Right kidney (tissue), 1 donor: ENCODE measurements at regions not wholly inside any gene's neighbourhood (a gene's known extent, or its start where the extent isn't known, plus 50 kb on each side); places are given as distances from the start of the nearest gene placed in this dataset.

Experiments
- DNase-seq: peaks from one replicate; pipeline ENCODE4 v3.0.0-alpha.2; 2016

DNA sequence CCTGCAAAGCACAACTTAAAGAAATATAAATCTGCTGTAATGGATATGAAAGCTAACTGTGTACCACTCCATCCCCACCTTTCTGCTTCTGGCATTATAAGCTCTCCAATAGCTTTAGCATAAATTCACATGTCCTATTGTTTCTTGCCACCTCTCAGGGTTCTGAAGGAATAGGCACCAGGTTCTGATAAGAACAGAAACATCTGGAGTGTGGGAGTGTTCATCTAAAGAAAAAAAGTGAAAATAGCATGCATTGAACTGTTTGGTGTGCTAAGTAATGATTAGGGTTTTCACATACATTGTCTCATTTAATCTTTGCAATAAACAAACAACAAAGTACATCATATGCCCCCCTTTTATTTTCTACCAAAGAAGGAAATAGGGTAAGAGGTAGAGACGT, 72.3 kb downstream of the FAM76B start:
- no peak for DNase-seq

DNA sequence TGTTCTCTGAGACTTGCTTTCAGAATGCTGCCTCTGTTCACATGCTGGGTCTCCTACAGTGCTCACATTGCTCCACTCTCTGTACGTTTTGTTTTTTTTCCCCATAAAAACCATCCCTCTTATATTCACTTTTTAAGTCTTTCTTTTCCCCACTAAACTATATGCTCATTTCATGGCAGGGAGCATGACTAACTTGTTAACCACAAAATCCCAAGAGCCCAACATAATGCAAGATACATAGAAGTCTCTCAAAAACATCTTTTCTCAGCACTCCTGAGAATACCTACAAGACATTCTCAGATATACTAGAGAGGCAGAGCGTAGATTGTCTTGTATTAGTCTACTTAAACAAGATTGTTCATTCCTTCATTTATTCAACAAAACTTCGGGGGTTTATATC, 73.3 kb downstream of the FAM76B start:
- no peak for DNase-seq

DNA sequence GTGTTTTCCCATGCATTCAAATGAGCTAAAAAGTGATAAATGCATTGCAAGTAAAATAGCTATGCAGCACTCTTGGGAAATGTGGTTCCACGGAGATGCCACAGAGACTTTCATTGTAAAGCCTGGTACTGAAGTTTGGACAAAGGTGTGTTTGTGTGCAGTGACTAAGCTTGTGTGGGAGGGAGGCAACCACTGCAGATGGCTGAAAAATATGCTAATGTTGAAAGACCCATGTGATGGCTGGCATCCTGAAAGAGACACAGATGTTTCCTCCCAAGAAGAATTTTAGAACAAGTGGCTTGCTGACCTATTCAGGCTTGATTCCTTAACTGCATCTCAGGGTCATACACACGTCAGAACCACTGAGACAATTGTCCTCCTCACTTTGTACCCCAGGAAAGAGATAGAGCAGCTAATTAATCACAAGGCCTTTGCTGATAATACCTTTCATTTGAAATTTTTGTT, 73.8 kb downstream of the FAM76B start:
- no peak for DNase-seq

DNA sequence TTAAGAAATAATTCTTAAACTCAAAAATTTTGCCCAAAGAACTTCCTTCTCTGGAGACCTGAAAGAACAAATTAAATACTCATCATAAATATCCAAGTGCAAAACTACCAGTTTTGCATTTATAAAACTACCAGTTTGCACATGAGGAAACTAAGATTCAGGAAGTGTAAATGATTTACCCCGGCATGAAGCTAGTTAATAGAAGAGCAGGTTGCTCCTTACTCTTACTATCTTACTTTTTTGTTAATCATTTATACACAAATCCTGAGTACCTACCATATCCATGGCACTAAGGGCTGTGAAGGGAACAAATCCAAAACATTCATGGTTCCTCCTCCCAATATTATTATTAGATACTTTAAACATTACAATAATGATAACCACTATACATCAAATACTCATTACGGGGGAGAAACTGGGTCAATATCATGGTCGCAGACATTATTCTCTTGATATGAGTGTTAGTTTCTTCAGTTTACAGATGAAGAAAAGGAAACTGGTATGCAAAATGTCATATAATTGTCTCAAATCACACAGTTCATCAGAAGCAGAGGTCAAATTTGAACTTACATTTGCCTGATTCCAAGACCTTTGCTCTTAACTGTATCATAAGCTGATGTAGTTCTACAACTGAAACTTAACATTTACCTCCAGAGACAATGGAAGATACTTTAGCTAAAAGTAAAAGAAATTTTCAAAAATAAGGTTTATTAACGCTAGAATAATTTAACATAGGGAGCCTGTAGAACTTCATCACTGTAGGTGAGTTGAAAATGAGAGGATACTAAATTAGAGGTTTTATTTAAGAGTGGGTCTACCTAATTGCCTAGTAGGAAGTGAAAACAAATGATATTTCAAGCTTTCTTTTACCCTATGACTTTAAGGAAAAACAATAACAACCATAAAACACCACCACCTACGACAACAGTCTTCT, 74.5 kb downstream of the FAM76B start:
- no peak for DNase-seq

DNA sequence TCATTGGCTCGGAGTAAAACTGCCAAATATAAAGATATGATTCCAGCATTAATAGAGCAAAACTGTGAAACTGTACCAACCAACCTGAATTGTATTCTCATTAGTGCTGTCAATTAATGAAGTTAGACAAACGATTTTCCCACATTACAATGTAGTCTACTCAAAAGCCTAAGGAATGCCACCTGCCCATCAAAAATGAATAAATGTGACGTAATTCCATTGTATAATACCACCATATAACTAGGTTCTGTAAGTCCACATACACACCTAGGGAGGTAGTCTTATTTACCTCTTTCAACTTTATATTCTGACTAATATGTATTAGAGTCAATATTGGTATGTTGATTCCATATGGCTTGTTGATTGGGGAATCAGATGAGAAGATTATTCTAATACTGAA, 76.2 kb downstream of the FAM76B start:
- no peak for DNase-seq

DNA sequence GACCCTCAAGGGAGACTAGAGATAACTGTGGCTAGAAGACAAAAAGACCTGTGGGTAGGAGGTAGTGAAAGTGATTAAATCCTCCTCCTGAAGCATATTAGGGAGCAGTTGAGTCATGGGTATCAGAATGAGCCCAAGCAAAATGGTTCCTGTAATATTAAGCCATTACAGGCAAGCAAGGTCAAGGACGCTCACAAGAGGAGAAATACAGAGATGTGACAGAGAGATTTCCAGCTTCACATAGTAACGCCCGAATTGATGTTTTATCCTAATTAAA, 77.7 kb downstream of the FAM76B start:
- no peak for DNase-seq

DNA sequence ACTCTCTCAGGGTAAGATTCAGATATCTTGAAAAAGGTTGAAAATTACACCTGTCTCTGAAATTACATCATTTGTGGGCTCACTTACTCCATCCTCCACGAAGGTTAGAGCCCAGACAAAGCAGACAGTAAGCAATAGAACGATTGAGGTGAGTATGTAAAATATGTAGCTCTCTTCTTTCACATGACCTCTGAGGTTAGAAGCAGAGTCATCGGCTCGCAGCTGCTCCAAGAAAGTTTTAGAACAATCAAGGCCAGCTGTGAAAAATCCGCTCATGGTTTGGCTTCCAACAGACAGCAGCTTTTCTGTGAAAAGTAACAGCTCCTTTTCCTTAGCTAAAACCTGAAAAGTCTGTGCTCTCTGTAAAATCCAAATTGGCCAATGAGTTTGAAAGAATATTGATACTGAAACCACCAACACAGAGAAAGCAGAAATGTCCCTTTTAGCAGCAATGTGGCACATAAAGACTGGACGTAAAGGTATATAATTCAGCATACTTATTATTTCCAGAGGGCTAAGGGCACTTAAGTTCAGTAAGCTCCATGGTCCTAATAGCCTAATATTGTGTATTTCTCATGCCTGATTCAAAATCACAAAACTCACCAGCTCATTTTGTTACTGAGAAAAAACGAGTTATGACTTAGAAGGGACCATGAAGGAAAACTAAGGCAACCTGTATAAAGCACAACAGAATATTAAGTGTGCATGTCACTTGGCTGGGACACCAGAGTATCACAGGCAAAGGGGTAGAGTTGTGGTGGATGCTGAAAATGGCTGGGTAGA, 78.2 kb downstream of the FAM76B start:
- DNase-seq = no peak

DNA sequence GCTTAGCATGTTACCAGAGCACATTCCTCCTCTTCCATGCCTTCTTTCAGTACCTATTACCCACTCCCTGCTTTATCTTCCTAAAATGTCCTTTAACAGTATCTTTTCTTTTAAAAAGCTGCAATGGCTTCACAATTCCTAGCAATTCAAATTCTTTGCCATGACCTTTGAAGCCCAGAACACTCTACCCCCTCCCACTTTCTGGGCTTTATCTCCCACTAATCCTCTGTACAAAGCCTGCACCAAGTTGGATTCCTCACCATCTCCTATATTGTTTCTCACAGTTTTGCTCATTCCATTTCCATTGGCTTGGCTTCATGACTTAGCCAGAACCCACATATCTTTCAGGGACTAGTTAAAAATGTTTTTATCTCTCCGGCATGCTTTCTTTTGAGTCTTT, 80.9 kb downstream of the FAM76B start:
- no peak for DNase-seq

DNA sequence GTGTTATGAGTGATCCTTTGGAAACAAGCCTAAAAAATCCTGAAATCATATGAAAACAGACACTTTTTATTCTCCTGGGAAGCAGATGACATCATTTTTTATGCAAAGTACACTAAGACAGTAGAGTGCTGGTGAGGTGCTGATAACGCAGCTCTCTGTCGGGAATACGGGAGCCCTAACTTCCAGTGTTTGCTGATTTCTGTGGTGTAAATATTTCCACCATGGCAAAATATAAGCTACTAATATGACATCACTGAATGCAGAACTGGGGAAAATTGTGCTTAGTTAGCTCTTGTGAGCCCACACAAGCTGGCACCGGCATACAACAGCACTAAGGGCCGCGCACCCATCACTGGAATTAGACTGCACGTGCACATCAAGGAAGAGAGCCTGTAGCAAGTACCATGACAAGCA, 82.6 kb downstream of the FAM76B start:
- DNase-seq = no peak

DNA sequence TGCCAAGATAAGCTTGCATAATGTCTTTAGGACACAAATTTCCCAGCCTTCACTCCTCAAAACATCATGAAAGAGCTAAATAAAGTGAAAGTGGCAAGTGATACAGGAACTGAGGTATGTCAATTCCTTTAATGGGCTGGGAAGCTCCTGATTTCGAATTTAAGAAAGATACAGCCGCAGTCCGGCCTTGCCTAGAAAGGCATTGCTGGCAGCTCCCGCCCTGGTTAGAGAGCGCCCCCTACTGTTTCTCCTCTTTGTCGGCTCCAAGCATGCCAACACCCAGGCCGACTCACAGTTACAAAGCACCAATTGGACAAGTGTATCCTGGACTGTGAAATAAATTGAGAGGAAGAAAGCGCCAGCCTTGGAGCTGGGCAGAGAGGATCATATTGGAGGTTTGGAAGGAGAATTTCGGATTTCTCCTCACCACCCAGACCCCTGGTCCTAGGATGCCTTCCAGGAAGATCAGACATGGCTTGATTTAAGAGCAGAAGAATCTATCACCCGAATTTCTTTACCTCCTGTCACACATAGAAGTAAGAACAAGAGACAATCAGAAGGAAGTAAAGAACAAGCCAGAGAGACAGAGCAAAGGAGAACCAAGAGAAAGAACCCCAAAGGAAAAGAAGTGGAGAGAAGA, 84.0 kb downstream of the FAM76B start:
- peak; percentile 60 for DNase-seq

DNA sequence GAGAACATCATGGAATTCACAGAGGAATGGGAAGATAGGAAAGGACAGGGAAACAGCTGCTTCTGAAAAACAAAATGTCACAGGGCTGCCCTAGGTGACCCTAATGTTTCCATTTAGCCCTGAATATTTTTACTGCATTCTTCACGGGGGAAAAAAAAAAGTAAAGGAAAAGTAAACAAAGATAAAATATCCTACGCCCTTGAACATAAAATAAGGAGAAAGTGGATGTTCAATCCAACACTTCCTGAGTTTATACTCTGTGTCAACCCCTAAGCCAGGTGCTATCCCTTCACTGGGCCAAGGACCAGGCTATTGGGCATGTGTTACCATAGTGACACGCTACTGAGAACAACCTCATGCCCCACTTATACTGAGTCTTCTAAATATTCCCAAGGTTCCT, 84.7 kb downstream of the FAM76B start:
- no peak for DNase-seq

DNA sequence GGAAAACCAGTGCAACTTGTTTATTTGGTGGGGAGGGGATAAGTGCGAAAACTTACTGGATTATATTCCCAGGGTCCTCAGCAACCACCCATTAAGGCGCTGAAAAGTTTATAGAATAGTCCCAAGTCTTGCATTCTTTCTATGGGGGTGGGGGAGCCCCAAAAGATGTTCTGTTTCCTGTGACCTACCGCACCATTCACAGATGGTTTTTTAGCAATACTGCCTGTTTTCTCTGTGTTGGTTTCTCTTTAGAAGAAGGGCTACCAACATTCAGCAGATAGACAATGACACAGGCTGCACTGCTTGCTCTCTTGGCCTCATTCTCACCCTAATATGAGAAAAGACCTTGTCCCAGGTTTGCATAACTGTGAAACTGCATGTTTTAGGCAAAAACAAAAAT, 86.5 kb downstream of the FAM76B start:
- DNase-seq = no peak

DNA sequence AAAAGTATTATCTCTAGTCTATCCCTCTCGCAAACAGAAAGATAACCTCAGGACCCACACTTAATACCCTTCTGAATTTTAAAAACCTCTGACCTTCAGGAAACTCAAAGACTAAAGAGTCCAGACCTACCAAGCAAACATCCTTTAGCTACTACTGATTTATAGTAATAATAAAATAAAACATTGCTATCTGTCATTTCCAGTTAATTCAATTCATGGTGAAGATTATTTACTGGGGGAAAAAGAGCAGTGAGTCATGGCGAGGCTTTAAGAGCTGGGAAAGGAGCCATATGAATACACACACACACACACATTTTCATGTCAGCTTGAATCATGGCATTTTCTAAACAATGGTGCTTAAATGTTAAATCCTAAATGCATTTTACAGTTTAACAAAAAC, 87.1 kb downstream of the FAM76B start:
- DNase-seq = peak; percentile 30

DNA sequence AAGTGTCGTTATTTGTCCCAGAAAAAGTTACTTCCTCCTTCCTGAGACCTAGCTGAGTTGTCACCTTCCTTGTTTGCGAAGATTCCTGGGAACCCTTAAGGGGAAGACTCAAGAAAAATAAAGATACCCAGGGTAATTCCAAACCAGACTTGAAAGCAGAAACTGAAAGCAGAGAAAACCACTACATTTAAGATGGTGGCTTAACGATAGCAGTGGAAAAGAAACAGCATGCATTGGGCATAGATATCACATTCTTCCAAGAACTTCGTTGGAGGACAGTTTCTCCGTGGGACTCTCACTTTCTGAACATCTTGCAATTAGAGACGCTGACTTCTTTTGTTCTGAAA, 89.1 kb downstream of the FAM76B start:
- DNase-seq = no peak

DNA sequence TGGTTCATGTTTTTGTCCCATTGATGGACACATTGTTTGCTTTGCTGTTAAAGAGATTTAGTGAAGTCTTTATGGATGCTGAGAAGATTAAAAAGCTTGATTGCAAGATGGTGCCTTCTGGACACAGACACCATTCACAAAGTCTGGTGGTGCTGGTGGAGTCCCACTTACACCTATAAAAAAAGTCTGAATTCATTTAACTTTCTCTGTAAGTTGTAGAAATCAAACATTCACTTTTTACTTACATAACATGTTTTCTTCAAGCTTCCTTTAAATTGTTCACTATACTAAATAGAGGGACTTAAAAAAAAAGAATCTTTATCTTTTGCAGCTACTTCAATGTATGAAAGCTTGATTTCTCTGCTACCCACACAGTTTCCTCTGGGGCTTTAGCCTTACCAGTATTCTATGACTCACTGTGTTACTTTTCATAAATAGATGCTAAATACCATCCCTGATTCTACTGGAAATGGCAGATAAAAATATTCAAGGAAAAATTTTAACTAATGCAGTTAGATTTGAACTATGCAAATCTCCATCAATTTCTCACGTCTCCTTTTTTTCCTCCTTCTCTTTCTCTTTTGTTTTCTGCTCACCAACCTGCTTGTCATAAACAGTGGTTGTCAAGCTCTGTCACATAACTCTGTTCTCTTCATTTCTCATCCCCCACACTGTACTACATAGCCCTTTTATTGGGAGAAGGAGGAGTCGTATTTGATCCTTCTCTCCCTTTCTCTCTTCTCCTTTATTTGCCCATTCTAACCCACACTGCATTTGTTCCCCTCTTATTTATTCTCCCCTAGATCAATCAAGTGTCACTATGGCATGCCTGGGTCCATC, 89.7 kb downstream of the FAM76B start:
- DNase-seq = no peak

DNA sequence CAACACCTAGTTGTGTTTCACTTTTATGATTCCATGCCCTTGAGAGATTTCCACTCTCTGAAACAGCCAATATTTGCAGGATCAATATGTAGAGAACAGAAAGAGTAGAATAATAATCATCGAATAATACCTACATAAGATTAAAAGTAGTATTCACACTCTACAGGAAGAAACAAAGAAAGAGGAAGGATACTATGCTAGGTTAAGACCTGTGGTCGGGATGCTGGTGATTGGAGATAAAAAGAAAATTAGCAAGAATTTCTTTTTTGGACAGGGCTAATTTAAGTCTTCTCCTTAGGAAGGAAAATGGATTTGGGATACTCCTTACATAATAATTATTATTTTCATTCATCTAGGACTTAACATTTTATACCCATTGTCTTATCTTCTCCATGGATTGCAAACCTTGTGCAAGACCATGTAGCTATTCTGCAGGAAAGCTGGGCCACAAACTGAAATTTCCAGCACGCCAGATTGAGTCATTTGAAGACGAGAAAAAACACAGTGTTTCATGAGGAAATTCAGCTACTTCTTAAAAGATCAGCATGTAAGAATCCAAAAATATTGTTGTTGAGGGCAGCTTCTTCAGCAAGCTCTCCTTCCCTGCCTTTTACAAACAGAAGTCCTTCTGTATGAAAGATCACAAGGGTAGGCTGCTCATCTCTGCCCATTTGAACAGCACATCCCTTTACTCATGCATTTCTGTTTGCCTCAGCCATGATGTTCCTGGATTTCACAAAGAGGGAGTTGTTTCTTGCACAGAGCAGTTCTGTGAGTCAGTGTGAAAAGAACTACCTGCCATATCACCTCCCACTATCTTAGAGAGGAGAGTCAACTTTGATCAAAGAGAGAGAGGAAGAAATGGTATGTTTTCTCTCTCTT, 90.7 kb downstream of the FAM76B start:
- no peak for DNase-seq

DNA sequence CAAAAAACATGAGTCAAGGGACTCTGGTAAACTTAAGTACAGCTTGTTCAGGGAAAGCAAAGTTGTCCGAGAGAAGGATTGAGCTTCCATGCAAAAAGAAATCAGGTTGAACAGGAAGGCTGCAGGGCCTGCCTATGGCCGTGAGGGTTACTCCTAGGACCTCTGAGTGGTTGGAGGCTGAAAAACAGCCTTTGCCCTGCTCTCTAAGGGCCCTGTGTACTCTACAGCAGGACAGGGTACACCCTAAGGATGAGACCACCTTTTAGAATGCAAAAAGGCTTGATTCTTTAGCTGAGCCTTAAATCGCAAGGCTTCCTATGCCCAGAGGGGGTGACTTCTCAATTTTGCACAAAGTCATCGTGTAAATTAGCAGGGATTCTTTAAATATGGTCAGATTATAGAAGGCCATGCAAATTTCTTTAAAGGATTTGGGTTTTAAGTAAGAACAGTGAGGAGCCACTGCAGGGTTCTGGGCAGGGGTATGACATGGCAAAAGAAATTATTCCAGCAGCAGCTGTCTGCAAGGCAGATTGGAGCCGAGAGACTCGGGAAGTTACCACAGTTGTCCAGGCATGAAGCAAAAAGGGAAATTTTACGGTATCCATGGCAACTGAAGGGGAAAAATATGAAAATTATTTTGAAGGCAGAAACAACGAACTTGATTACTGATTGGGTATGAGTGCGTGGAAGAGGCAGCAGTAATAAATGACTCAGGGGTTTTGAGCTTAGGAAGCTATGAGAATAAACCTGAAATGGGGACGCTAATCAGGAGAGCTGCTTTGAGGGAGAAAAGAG, 91.8 kb downstream of the FAM76B start:
- DNase-seq = no peak

DNA sequence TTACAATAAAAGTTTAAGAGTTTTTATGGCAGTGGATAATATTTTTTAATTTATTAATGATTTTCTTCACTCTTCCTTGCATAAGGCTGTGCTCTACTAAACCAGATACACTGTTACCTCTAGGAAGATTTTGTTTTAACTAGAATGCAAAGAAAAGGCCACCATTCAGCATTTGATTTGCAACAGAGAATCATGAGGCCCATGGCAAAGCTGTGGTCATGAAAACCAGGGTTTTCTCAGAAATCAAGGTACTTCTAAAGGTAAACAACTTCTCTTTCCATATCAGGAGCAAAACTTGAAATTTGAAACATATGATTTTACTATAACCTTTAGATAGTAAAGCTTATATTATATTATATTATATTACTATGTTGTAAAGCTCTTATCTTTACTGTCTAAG, 94.4 kb downstream of the FAM76B start:
- DNase-seq = no peak

DNA sequence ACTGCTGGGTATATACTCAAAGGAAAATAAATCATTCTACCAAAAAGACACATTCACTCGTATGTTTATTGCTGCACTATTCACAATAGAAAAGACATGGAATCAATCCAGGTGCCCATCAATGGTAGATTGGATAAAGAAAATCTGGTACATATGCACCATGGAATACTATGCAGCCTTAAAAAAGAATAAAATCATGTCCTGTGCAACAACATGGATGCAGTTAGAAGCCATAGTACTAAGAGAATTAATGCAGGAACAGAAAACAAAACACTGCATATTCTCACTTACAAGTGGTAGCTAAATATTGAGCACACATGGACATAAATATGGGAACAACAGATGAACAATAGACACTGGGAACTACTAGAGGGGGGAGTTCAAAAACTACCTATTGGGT, 96.3 kb downstream of the FAM76B start:
- DNase-seq = no peak

DNA sequence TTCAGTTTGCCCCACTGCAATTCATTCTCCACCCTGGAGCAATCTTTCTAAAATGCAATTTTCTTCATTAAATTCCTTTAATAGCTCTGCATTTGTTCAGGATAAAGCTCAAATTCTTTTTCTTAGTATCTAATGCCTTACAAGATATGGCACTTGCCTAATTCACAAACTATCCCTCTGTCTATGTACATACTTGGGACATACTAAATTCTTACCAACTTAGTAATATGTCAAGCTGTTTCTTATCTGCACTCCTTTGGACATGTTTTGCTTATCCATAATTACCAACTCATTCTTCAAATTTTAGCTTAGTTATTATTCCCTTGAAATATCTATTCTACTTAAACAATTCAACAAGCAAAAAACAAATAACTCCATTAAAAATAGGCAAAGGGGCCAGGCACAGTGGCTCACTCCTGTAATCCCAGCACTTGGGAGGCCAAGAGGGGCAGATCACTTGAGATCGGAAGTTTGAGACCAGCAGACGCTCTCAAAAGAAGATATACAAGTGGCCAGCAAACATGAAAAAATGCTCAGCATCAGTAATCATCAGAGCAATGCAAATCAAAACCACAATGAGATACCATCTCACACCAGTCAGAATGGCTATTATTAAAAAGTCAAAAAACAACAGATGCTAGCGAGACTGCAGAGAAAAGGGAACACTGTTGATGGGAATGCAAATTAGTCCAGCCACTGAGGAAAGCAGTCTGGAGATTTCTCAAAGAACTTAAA, 96.9 kb downstream of the FAM76B start:
- DNase-seq = no peak
